ENCODE measurements at regions not wholly inside any gene's neighbourhood (a gene's known extent, or its start where the extent isn't known, plus 50 kb on each side); places are given as distances from the start of the nearest gene placed in this dataset.

GRCh38 chr21:35482096-35482495 lies 433.0 kb upstream of the RUNX1 start:
- no peak for TF ChIP-seq EZH2 (optimal IDR thresholded peaks at IDR 0.05; ENCODE audit: low read depth, low read length)
- TF ChIP-seq CTCF (IDR thresholded peaks at IDR 0.05; ENCODE audit: low read length): no peak
